SW480 (cell line): ENCODE measurements at regions not wholly inside any gene's neighbourhood (a gene's known extent, or its start where the extent isn't known, plus 50 kb on each side); places are given as distances from the start of the nearest gene placed in this dataset.
"Not testable (repeated sequence)": the region's sequence is repeated elsewhere in the genome, so short reads cannot be mapped to it uniquely, and the experiment has no call there.

Source experiments
- DNase-seq: peaks from one replicate; pipeline ENCODE4 v3.0.0-alpha.2; 2016; ENCODE audit warnings: low spot score

GRCh38 chr2:129816813-129817574 is 162.5 kb upstream of the RAB6C start:
- peak; percentile 98 for DNase-seq

GRCh38 chr2:129819855-129820254 is 159.6 kb upstream of the RAB6C start:
- DNase-seq = no peak

GRCh38 chr2:129820908-129821307 is 158.6 kb upstream of the RAB6C start:
- DNase-seq = no peak

GRCh38 chr2:129821445-129821844 is 158.0 kb upstream of the RAB6C start:
- DNase-seq = peak; percentile 5

GRCh38 chr2:129823044-129823443 is 156.4 kb upstream of the RAB6C start:
- no peak for DNase-seq

GRCh38 chr2:129827311-129828090 is 152.0 kb upstream of the RAB6C start:
- peak; percentile 94 for DNase-seq

GRCh38 chr2:129828792-129829191 is 150.7 kb upstream of the RAB6C start:
- DNase-seq = no peak

GRCh38 chr2:129829588-129829987 is 149.9 kb upstream of the RAB6C start:
- peak; percentile 79 for DNase-seq

GRCh38 chr2:129831018-129831417 is 148.4 kb upstream of the RAB6C start:
- DNase-seq = no peak

GRCh38 chr2:129833465-129833864 is 146.0 kb upstream of the RAB6C start:
- not testable (repeated sequence) for DNase-seq

- DNase-seq = no peak
These were observed 132.4 kb upstream of the RAB6C start for GRCh38 chr2:129847043-129847442.

- DNase-seq = peak; percentile 73
These were observed 129.8 kb upstream of the RAB6C start for GRCh38 chr2:129849559-129850160.

- peak; percentile 27 for DNase-seq
These were observed 122.3 kb upstream of the RAB6C start for GRCh38 chr2:129857200-129857599.

- no peak for DNase-seq
These were observed 120.3 kb upstream of the RAB6C start for GRCh38 chr2:129859175-129859574.

GRCh38 chr2:129860088-129860487 is 119.4 kb upstream of the RAB6C start:
- no peak for DNase-seq

- DNase-seq = no peak
These were observed 117.7 kb upstream of the RAB6C start for GRCh38 chr2:129861666-129862288.

GRCh38 chr2:129862668-129863067 is 116.8 kb upstream of the RAB6C start:
- DNase-seq = no peak

- DNase-seq = no peak
These were observed 116.1 kb upstream of the RAB6C start for GRCh38 chr2:129863350-129863749.

GRCh38 chr2:129864719-129865118 is 114.7 kb upstream of the RAB6C start:
- no peak for DNase-seq

- no peak for DNase-seq
These were observed 113.5 kb upstream of the RAB6C start for GRCh38 chr2:129865976-129866375.

GRCh38 chr2:129866391-129866790 is 113.1 kb upstream of the RAB6C start:
- DNase-seq = no peak

- no peak for DNase-seq
These were observed 111.3 kb upstream of the RAB6C start for GRCh38 chr2:129868151-129868550.
